ENCODE measurements at regions not wholly inside any gene's neighbourhood (a gene's known extent, or its start where the extent isn't known, plus 50 kb on each side); places are given as distances from the start of the nearest gene placed in this dataset.
"Not testable (repeated sequence)": the region's sequence is repeated elsewhere in the genome, so short reads cannot be mapped to it uniquely, and the experiment has no call there.

GRCh38 chr12:116327992-116328391 lies 50.5 kb upstream of the MED13L start:
- in situ Hi-C loops (cut with MboI; ENCODE audit: low pct_ligation_motif_present in 1 of 4, low pct_unique_long_range_greater_than_20kb in 1 of 4, low sequenced_read_pairs in 3 of 4); H3K4me3 ChIP-seq; H3K27ac ChIP-seq; H3K4me1 ChIP-seq; H3K27me3 ChIP-seq; H3K36me3 ChIP-seq; H3K9me3 ChIP-seq; DNase-seq; intact Hi-C loops (cut with DNase I; ENCODE audit: low total_unique reads): not testable (repeated sequence)
- WGBS, 2 donors (ENCODE audit: low coverage in 1 of 2) = 91 to 100% methylated on average over 3 of the region's 3 CpGs

GRCh38 chr12:116331876-116332275 lies 54.4 kb upstream of the MED13L start:
- Histone ChIP-seq H3K36me3 (no peaks in the 10 kb centered on the region), H3K4me3 (no peak overlapping the region), H3K27ac (no peak overlapping the region), H3K9me3 (no peaks in the 10 kb centered on the region), H3K4me1 (no peaks in the 10 kb centered on the region), H3K27me3 (no peaks in the 10 kb centered on the region)
- intact Hi-C loops (cut with DNase I; ENCODE audit: low total_unique reads) (no loop called here), in situ Hi-C loops (cut with MboI; ENCODE audit: low pct_ligation_motif_present in 1 of 4, low pct_unique_long_range_greater_than_20kb in 1 of 4, low sequenced_read_pairs in 3 of 4) (no loop called here)
- 90 to 93% methylated on average over 2 of the region's 2 CpGs for WGBS, 2 donors (ENCODE audit: low coverage in 1 of 2)
- no peak for DNase-seq
- no peak for TF ChIP-seq EP300 (IDR thresholded peaks at IDR 0.05; ENCODE audit: low read depth)
- TF ChIP-seq POLR2A (IDR thresholded peaks at IDR 0.05) = no peak

GRCh38 chr12:116332705-116333380 lies 55.4 kb upstream of the MED13L start:
- WGBS, 2 donors (ENCODE audit: low coverage in 1 of 2) = 78 to 90% methylated on average over 2 to 11 of the region's 11 CpGs
- TF ChIP-seq POLR2AphosphoS5 (IDR thresholded peaks at IDR 0.05) (no peak), POLR2A (IDR thresholded peaks at IDR 0.05) (no peak), EP300 (IDR thresholded peaks at IDR 0.05; ENCODE audit: low read depth) (no peak), CTCF (IDR thresholded peaks at IDR 0.05) (no peak)
- intact Hi-C loops (cut with DNase I; ENCODE audit: low total_unique reads) = no loop called here

GRCh38 chr12:116333402-116333801 lies 55.9 kb upstream of the MED13L start:
- in situ Hi-C loops (cut with MboI; ENCODE audit: low pct_ligation_motif_present in 1 of 4, low pct_unique_long_range_greater_than_20kb in 1 of 4, low sequenced_read_pairs in 3 of 4) = no loop called here
- no peak overlapping the region for H3K4me3 ChIP-seq

More at GRCh38 chr12:116332705-116333380, 55.4 kb upstream of the MED13L start:
- no peaks in the 10 kb centered on the region for H3K27me3 ChIP-seq
- no peak overlapping the region for H3K4me3 ChIP-seq
- H3K4me1 ChIP-seq = no peaks in the 10 kb centered on the region
- H3K36me3 ChIP-seq = no peaks in the 10 kb centered on the region
- peak overlapping the region in 1 of 4 donors; percentile 10 for H3K27ac ChIP-seq
- DNase-seq = no peak
- in situ Hi-C loops (cut with MboI; ENCODE audit: low pct_ligation_motif_present in 1 of 4, low pct_unique_long_range_greater_than_20kb in 1 of 4, low sequenced_read_pairs in 3 of 4) = no loop called here
- no peaks in the 10 kb centered on the region for H3K9me3 ChIP-seq

More at GRCh38 chr12:116333402-116333801, 55.9 kb upstream of the MED13L start:
- H3K27me3 ChIP-seq = no peaks in the 10 kb centered on the region
- H3K27ac ChIP-seq = peak overlapping the region in 1 of 4 donors; percentile 10
- no peaks in the 10 kb centered on the region for H3K36me3 ChIP-seq
- no peak for DNase-seq
- TF ChIP-seq EP300 (IDR thresholded peaks at IDR 0.05; ENCODE audit: low read depth) (no peak), CTCF (IDR thresholded peaks at IDR 0.05) (no peak), POLR2A (IDR thresholded peaks at IDR 0.05) (no peak), POLR2AphosphoS5 (IDR thresholded peaks at IDR 0.05) (no peak)
- intact Hi-C loops (cut with DNase I; ENCODE audit: low total_unique reads) = no loop called here
- no peaks in the 10 kb centered on the region for H3K4me1 ChIP-seq
- no peaks in the 10 kb centered on the region for H3K9me3 ChIP-seq
- WGBS, 2 donors (ENCODE audit: low coverage in 1 of 2) = 73 to 81% methylated on average over 3 to 5 of the region's 5 CpGs
